Brain microvascular endothelial cell (primary cell): ENCODE measurements at regions not wholly inside any gene's neighbourhood (a gene's known extent, or its start where the extent isn't known, plus 50 kb on each side); places are given as distances from the start of the nearest gene placed in this dataset.

ENCODE experiments used
- DNase-seq: peaks from one replicate; pipeline ENCODE4 v3.0.0-alpha.2; 2020
- H3K27ac ChIP-seq: fragments of 250-450 bp; sonication (Bioruptor Pico); 2 replicates; pipeline ENCODE4 v1.5.1; 2020; ENCODE audit warnings: mild to moderate bottlenecking, moderate library complexity
- H3K27me3 ChIP-seq: fragments of 250-450 bp; sonication (Bioruptor Pico); replicated peaks from 2 replicates; pipeline ENCODE4 v1.5.1; 2020; ENCODE audit warnings: mild to moderate bottlenecking
- H3K36me3 ChIP-seq: fragments of 250-450 bp; sonication (Bioruptor Pico); replicated peaks from 2 replicates; pipeline ENCODE4 v1.5.1; 2020; ENCODE audit warnings: mild to moderate bottlenecking
- H3K4me3 ChIP-seq: 2 replicates; pipeline ENCODE4 v1.5.1; 2011; ENCODE audit warnings: low read depth, mild to moderate bottlenecking, control low read depth, low read length, moderate library complexity
- CTCF ChIP-seq: IDR thresholded peaks from 2 replicates; pipeline ENCODE4 v1.5.1; 2011; ENCODE audit warnings: low read depth, mild to moderate bottlenecking, moderate library complexity, low read length, control low read depth, inconsistent platforms; ENCODE audit errors: missing control alignments
- in situ Hi-C: cut with HindIII; loops from 2 replicates; pipeline ENCODE4 v1.10.0; 2017; ENCODE audit warnings: low sequenced_read_pairs, low pct_ligation_motif_present

- DNase-seq, result no peak
- no peaks in the 10 kb centered on the region for H3K27me3 ChIP-seq
- H3K4me3 ChIP-seq, result no peak overlapping the region
- no peak for TF ChIP-seq CTCF
- in situ Hi-C loops, result no loop called here
- no peaks in the 10 kb centered on the region for H3K36me3 ChIP-seq
- H3K27ac ChIP-seq, result no peak overlapping the region
Observed at GRCh38 chr4:160835789-160836188, 1328.0 kb downstream of the FSTL5 start.

DNA sequence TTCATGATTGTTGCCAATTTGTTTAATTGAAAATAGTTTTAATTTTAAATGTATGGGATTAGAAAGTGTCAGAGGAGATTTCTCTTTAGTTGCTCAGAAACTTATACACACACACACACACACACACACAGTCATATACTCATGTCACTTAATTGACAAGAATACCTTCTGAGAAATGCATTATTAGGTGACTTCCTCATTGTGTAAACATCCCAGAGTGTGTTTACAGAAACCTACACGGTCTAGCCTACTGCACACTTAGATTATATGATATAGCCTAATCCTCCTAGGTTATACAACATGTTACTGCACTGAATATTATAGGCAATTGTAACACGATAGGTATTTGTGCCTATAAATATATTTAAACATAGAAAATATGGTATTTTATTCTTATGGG is 1327.4 kb downstream of the FSTL5 start:
- no peak for TF ChIP-seq CTCF
- no peak for DNase-seq
- H3K27ac ChIP-seq, result no peak overlapping the region
- in situ Hi-C loops, result no loop called here
- no peak overlapping the region for H3K4me3 ChIP-seq
- H3K27me3 ChIP-seq, result no peaks in the 10 kb centered on the region
- H3K36me3 ChIP-seq, result no peaks in the 10 kb centered on the region

DNA sequence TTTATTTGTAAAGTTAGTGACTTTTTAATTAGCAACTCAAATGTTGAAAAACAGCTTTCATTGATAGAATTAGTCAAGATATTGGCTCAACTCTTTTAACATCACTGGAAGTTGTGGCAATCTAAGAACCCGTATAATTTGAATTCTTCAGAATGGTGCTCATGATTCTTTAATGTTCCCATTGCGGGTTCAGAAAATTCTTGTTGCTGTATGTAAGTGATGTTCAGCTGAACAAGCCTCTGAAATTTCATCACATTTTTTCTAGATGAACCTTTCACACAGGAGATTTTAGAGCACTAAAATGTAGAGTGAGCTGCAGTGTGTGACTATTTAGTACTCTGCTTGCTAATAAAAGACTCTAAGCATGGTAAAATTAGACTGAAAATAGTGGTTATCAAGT is 1317.7 kb downstream of the FSTL5 start:
- H3K27me3 ChIP-seq, result no peaks in the 10 kb centered on the region
- DNase-seq, result no peak
- no peak overlapping the region for H3K4me3 ChIP-seq
- in situ Hi-C loops, result no loop called here
- TF ChIP-seq CTCF, result no peak
- H3K27ac ChIP-seq, result no peak overlapping the region
- no peaks in the 10 kb centered on the region for H3K36me3 ChIP-seq

- no peak for TF ChIP-seq CTCF
- no peak for DNase-seq
- Histone ChIP-seq H3K27ac (no peak overlapping the region), H3K4me3 (no peak overlapping the region), H3K27me3 (no peaks in the 10 kb centered on the region), H3K36me3 (no peaks in the 10 kb centered on the region)
- in situ Hi-C loops, result no loop called here
Observed at GRCh38 chr4:160847228-160847627, 1316.6 kb downstream of the FSTL5 start.

DNA sequence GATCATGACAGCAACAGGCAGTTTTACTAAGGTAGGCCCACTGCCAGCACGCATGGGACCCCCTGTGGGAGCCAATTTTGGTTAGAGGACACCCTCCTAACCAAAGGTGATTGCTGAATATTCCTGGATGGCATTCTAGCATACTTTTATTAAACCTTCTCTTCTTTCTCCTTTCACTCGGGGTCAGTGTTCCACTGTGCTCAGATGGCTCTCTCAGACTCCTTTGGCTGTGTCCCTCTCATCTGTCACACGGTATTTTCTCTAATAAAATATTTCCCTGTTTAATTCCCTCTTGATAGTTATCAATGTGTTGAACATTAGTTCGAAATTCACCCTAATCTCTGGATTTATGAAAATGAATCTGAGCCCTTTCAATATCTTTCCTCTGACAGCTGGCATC is 1315.3 kb downstream of the FSTL5 start:
- no peak for DNase-seq
- no peak overlapping the region for H3K27ac ChIP-seq
- H3K36me3 ChIP-seq, result no peaks in the 10 kb centered on the region
- H3K27me3 ChIP-seq, result no peaks in the 10 kb centered on the region
- TF ChIP-seq CTCF, result no peak
- in situ Hi-C loops, result no loop called here
- no peak overlapping the region for H3K4me3 ChIP-seq

- Histone ChIP-seq H3K27me3 (no peaks in the 10 kb centered on the region), H3K36me3 (no peaks in the 10 kb centered on the region), H3K4me3 (peak overlapping the region; percentile 31), H3K27ac (peak overlapping the region; percentile 16)
- in situ Hi-C loops, result no loop called here
- no peak for TF ChIP-seq CTCF
- DNase-seq, result peak; percentile 60
Observed at GRCh38 chr4:160848901-160849760, 1314.7 kb downstream of the FSTL5 start.
